K562 (cell line): ENCODE measurements at regions not wholly inside any gene's neighbourhood (a gene's known extent, or its start where the extent isn't known, plus 50 kb on each side); places are given as distances from the start of the nearest gene placed in this dataset.

Source experiments
- ATAC-seq: fragments of 200-7000 bp; cut with Tn5 transposase; 3 replicates; pipeline ENCODE4 v1.9.1; 2020; ENCODE audit warnings: moderate library complexity
- BruUV-seq: library from RNA; stranded (reverse); fragments of 400-500 nt; replicated peaks from 2 replicates; lab custom pipeline; 2021; lab: Mats Ljungman, UMichigan
- CTCF ChIA-PET: fragments of 300-600 bp; formaldehyde crosslinking; extraction: SDS; loops from one replicate; lab custom pipeline; 2021; ENCODE audit warnings: low intra/inter-chr PET ratio; lab: Yijun Ruan, JAX
- POLR2A ChIA-PET: fragments of 300-600, 350-650 bp; sonication (Branson Sonifier 250); formaldehyde crosslinking; extraction: SDS; loops from one replicate; lab custom pipeline; 2021; ENCODE audit warnings: antibody characterized with exemption, inconsistent platforms; lab: Yijun Ruan, JAX
- DNase-seq, 4 experiments: peaks; one replicate each; pipeline versions ENCODE4 v3.0.0 to v3.0.0-alpha.2; 2011 to 2018; ENCODE audit warnings: low spot score in 3 of 4, mixed read lengths in 3 of 4; ENCODE audit errors: extremely low read depth in 1 of 4
- FAIRE-seq: peaks from 2 replicates; lab custom pipeline; 2011; peaks lifted over from hg19 to GRCh38; lab: Jason Lieb, UNC
- H2AFZ ChIP-seq: 2 replicates; pipeline ENCODE4 v1.6.0; 2011; ENCODE audit warnings: low read depth, low read length, control low read depth, inconsistent platforms
- H3K27ac ChIP-seq: fragments of 200-600 bp; 3 replicates; pipeline ENCODE4 v1.8.0; 2011; ENCODE audit warnings: low read depth, mild to moderate bottlenecking, control low read depth, inconsistent platforms, low read length, moderate library complexity, mixed read lengths; ENCODE audit errors: extremely low read depth
- H3K27me3 ChIP-seq, 2 experiments: fragments of 300-600 bp in 1 of 2; 2 replicates in 1 of 2; 3 replicates in 1 of 2; pipeline versions ENCODE4 v1.6.0 to v1.8.0; 2011; ENCODE audit warnings: inconsistent platforms in 2 of 2, low read length in 2 of 2, mild to moderate bottlenecking in 1 of 2, mixed read lengths in 1 of 2, moderate library complexity in 1 of 2; ENCODE audit not compliant: control insufficient read depth in 2 of 2, insufficient read depth in 2 of 2
- H3K36me3 ChIP-seq: fragments of 300-600 bp; 3 replicates; pipeline ENCODE4 v1.8.0; 2011; ENCODE audit warnings: mild to moderate bottlenecking, low read length, inconsistent platforms; ENCODE audit not compliant: control insufficient read depth, insufficient read depth
- H3K4me1 ChIP-seq, 2 experiments: fragments of 200-600 bp in 1 of 2; replicated peaks in 1 of 2; 2 replicates in 1 of 2; 3 replicates in 1 of 2; pipeline versions ENCODE4 v1.5.1 to v1.8.0; 2011; ENCODE audit warnings: inconsistent platforms in 2 of 2, low read length in 2 of 2, mild to moderate bottlenecking in 1 of 2, mixed read lengths in 1 of 2, moderate library complexity in 1 of 2; ENCODE audit not compliant: control insufficient read depth in 2 of 2, insufficient read depth in 2 of 2
- H3K4me2 ChIP-seq: 2 replicates; pipeline ENCODE4 v1.6.1; 2011; ENCODE audit warnings: low read length, control low read depth, inconsistent platforms, mixed read lengths; ENCODE audit not compliant: insufficient read depth
- H3K4me3 ChIP-seq: fragments of 200-600 bp; sonication (generic), shearing (Covaris generic); 2 replicates; pipeline ENCODE4 v1.5.1; 2016; ENCODE audit warnings: control low read depth, inconsistent platforms
- H3K79me2 ChIP-seq: fragments of 200-600 bp; 3 replicates; pipeline ENCODE4 v1.8.0; 2011; ENCODE audit warnings: low read length, inconsistent platforms; ENCODE audit not compliant: control insufficient read depth, insufficient read depth
- H3K9ac ChIP-seq, 2 experiments: 2 replicates each; pipeline versions ENCODE4 v1.6.0 to v1.6.1; 2011; ENCODE audit warnings: low read depth in 2 of 2, low read length in 2 of 2, control low read depth in 1 of 2, inconsistent platforms in 1 of 2, mild to moderate bottlenecking in 1 of 2, mixed read lengths in 1 of 2; ENCODE audit not compliant: insufficient read depth in 1 of 2
- H3K9me1 ChIP-seq: one replicate; pipeline ENCODE4 v1.6.0; 2011; ENCODE audit warnings: inconsistent platforms, mild to moderate bottlenecking, low read length, moderate library complexity; ENCODE audit not compliant: control insufficient read depth, insufficient read depth
- H3K9me3 ChIP-seq: replicated peaks from 2 replicates; pipeline ENCODE4 v1.5.1; 2011; ENCODE audit warnings: low read depth, low read length, inconsistent platforms; ENCODE audit not compliant: control insufficient read depth, insufficient read depth
- H4K20me1 ChIP-seq: replicated peaks from 2 replicates; pipeline ENCODE4 v1.6.1; 2011; ENCODE audit warnings: low read length, inconsistent platforms, mixed read lengths; ENCODE audit not compliant: control insufficient read depth, insufficient read depth
- RAD21 ChIP-seq, 2 experiments: fragments of 250-450 bp in 1 of 2; fragments of 450-650 bp in 1 of 2; sonication (Bioruptor Pico) in 1 of 2; formaldehyde crosslinking in 1 of 2; IDR thresholded peaks in 1 of 2; conservative IDR thresholded peaks in 1 of 2; 2 replicates each; pipeline versions ENCODE4 v1.4.0 to v1.8.0; 2020 to 2022; ENCODE audit warnings: mild to moderate bottlenecking in 2 of 2, moderate library complexity in 1 of 2
- RHOXF2B ChIP-seq: fragments of 250-450 bp; sonication (Bioruptor Pico); conservative IDR thresholded peaks from 2 replicates; pipeline ENCODE4 v1.5.1; 2021
- WGBS: fragments of 100-300 bp; shearing (Covaris generic); methylation state at CpG from one replicate; pipeline ENCODE4 v1.1.6; 2016; ENCODE audit warnings: low coverage, mixed read lengths; ENCODE audit not compliant: insufficient coverage; ENCODE audit errors: missing lambda C conversion rate; 5-methylcytosine and 5-hydroxymethylcytosine counted together
- in situ Hi-C: fragments of 300-500 bp; cut with MboI; formaldehyde crosslinking; loops from 4 replicates; pipeline ENCODE4 v1.15.0; 2018; ENCODE audit warnings: inconsistent platforms, mixed read lengths
- intact Hi-C: fragments of 100-400 bp; cut with micrococcal nuclease; formaldehyde crosslinking; loops from 2 replicates; pipeline ENCODE4 v1.14.2; 2022
- TF ChIP-seq, protein P1 (sequence below): fragments of 250-450 bp; sonication (Bioruptor Pico); IDR thresholded peaks from 2 replicates; pipeline ENCODE4 v1.8.0; 2021; ENCODE audit warnings: borderline replicate concordance, mild to moderate bottlenecking, moderate library complexity; ENCODE audit not compliant: poor library complexity, severe bottlenecking
- TF ChIP-seq, protein P2 (sequence below), 3 experiments: IDR thresholded peaks in 2 of 3; conservative IDR thresholded peaks in 1 of 3; 2 replicates each; pipeline ENCODE4 v1.5.1; 2011 to 2012; ENCODE audit warnings: low read length in 3 of 3, mild to moderate bottlenecking in 3 of 3, control low read depth in 2 of 3, improper control_type of control experiment in 1 of 3, inconsistent platforms in 1 of 3, low read depth in 1 of 3, mixed read lengths in 1 of 3, moderate library complexity in 1 of 3; ENCODE audit not compliant: insufficient read depth in 2 of 3

DNA sequence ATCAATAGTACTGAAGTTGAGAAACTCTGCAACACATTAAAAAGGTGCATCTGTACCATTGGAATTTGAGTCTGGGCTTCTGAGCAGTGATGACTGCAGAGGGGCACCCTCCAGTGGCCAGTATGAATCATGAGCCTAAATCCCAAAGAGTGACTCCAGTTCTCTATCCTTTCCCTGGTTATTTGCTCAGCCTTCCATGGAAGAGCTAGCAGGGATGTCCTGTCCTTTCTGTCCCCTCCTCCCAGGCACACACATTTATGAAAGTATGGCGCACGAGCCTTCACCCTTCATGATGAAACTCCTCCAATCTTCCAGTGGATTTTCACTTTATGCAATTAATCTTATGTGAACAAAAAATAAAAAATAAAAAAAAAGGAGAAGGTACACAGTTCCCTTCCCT is 81.0 kb downstream of the ESM1 start:
- ATAC-seq (peak; percentile 60; the same call in 1 of the 3 replicates), FAIRE-seq (no peak), DNase-seq (peak in 2 of 4 experiments; percentile 17 to 27)
- H3K27me3 ChIP-seq = peaks cover 0 to 9% of the 10 kb centered on the region in 2 experiments; a peak in 3 of 5 replicates
- no peaks in the 10 kb centered on the region for H3K36me3 ChIP-seq
- POLR2A ChIA-PET = no interaction called here
- H3K27ac ChIP-seq = no peak overlapping the region
- H3K4me1 ChIP-seq = no peaks in the 10 kb centered on the region
- CTCF ChIA-PET = interaction anchor here (1.0 kb wide), 1 partner anchor 55 kb away, joined by 3 read pairs; no protein-coding TSS in a partner anchor
- no peaks in the 10 kb centered on the region for H3K79me2 ChIP-seq
- H3K4me3 ChIP-seq = no peak overlapping the region
- WGBS = 4% methylated on average over 2 of the region's 2 CpGs
- no peak overlapping the region for H3K4me2 ChIP-seq
- intact Hi-C loops = no loop called here
- H3K9ac ChIP-seq = no peak overlapping the region
- BruUV-seq = no TSS peak
- no peaks in the 10 kb centered on the region for H3K9me1 ChIP-seq
- no peaks in the 10 kb centered on the region; the same call in 1 of the 2 replicates for H3K9me3 ChIP-seq
- peak; percentile 13 to 51; a peak in 3 of 4 replicates for TF ChIP-seq RAD21 (CRISPR knock-in tag; conservative IDR thresholded peaks at IDR 0.05 in 1 of 2, IDR thresholded peaks at IDR 0.05 in 1 of 2)
- TF ChIP-seq, protein P1, sequence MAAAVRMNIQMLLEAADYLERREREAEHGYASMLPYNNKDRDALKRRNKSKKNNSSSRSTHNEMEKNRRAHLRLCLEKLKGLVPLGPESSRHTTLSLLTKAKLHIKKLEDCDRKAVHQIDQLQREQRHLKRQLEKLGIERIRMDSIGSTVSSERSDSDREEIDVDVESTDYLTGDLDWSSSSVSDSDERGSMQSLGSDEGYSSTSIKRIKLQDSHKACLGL = no peak
- no peak for TF ChIP-seq RHOXF2B (CRISPR knock-in tag)
- TF ChIP-seq, protein P2, sequence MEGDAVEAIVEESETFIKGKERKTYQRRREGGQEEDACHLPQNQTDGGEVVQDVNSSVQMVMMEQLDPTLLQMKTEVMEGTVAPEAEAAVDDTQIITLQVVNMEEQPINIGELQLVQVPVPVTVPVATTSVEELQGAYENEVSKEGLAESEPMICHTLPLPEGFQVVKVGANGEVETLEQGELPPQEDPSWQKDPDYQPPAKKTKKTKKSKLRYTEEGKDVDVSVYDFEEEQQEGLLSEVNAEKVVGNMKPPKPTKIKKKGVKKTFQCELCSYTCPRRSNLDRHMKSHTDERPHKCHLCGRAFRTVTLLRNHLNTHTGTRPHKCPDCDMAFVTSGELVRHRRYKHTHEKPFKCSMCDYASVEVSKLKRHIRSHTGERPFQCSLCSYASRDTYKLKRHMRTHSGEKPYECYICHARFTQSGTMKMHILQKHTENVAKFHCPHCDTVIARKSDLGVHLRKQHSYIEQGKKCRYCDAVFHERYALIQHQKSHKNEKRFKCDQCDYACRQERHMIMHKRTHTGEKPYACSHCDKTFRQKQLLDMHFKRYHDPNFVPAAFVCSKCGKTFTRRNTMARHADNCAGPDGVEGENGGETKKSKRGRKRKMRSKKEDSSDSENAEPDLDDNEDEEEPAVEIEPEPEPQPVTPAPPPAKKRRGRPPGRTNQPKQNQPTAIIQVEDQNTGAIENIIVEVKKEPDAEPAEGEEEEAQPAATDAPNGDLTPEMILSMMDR (IDR thresholded peaks at IDR 0.05 in 2 of 3, conservative IDR thresholded peaks at IDR 0.05 in 1 of 3; ENCODE audit: insufficient read depth in 2 of 3, low read depth in 1 of 3, low read length in 3 of 3) = peak; percentile 30 to 52 (median 51); a peak in 5 of 6 replicates
- TF ChIP-seq, all 486 proteins: peak for 2
- Histone ChIP-seq H2AFZ (no peak overlapping the region), H4K20me1 (peaks cover 3% of the 10 kb centered on the region; the same call in 1 of the 2 replicates)
- in situ Hi-C loops = loop anchor here (10.0 kb wide), 1 partner anchor 250 kb away; no protein-coding TSS in a partner anchor
